ENCODE measurements at regions not wholly inside any gene's neighbourhood (a gene's known extent, or its start where the extent isn't known, plus 50 kb on each side); places are given as distances from the start of the nearest gene placed in this dataset.

- TF ChIP-seq CTBP2 (IDR thresholded peaks at IDR 0.05; ENCODE audit: borderline replicate concordance, insufficient read depth, insufficient read length, low read length), result no peak
- Histone ChIP-seq H3K23me2 (ENCODE audit: low read depth, low read length) (no peaks in the 10 kb centered on the region), H4K5ac (ENCODE audit: insufficient read length, low read depth, low read length) (no peak overlapping the region), H3K4me2 (ENCODE audit: insufficient read depth in 1 of 2, low read depth in 2 of 2, low read length in 2 of 2) (no peak overlapping the region), H3K9ac (replicated peaks in 1 of 4; ENCODE audit: extremely low read depth in 1 of 4, low read depth in 3 of 4, low read length in 3 of 4) (no peak overlapping the region), H3K18ac (ENCODE audit: extremely low read depth, low read length) (no peak overlapping the region), H3K4ac (replicated peaks; ENCODE audit: insufficient read length, low read depth, low read length) (no peak overlapping the region), H3K79me2 (ENCODE audit: control insufficient read depth in 1 of 2, insufficient read depth in 2 of 2, low read length in 2 of 2) (no peaks in the 10 kb centered on the region), H3K27me3 (replicated peaks in 1 of 4; ENCODE audit: control insufficient read depth in 3 of 4, extremely low read depth in 1 of 4, insufficient read depth in 3 of 4, low read length in 3 of 4) (no peaks in the 10 kb centered on the region), H2BK15ac (ENCODE audit: low read length) (no peak overlapping the region), H3K4me1 (replicated peaks in 1 of 4; ENCODE audit: control insufficient read depth in 3 of 4, insufficient read depth in 4 of 4, low read length in 3 of 4) (no peaks in the 10 kb centered on the region), H3K4me3 (ENCODE audit: extremely low read depth in 1 of 4, insufficient read depth in 2 of 4, low read depth in 3 of 4, low read length in 4 of 4) (no peak overlapping the region), H3K79me1 (ENCODE audit: low read depth, low read length) (no peaks in the 10 kb centered on the region), H2AFZ (ENCODE audit: low read length) (no peak overlapping the region), H3K23ac (ENCODE audit: insufficient read length) (no peak overlapping the region), H4K8ac (ENCODE audit: extremely low read depth, insufficient read depth, low read length) (no peak overlapping the region), H2BK120ac (replicated peaks; ENCODE audit: low read depth, low read length) (no peak overlapping the region), H2BK12ac (ENCODE audit: low read depth, low read length) (no peak overlapping the region), H2BK5ac (ENCODE audit: low read depth, low read length) (no peak overlapping the region), H3K56ac (replicated peaks; ENCODE audit: insufficient read length, low read depth, low read length) (no peak overlapping the region), H3K9me3 (ENCODE audit: insufficient read depth in 2 of 2, low read depth in 1 of 2, low read length in 1 of 2) (no peaks in the 10 kb centered on the region), H2BK20ac (ENCODE audit: low read length) (no peak overlapping the region), H4K91ac (replicated peaks; ENCODE audit: insufficient read length, low read length) (no peak overlapping the region), H3K14ac (ENCODE audit: insufficient read length) (no peak overlapping the region), H3K36me3 (ENCODE audit: control insufficient read depth in 2 of 4, insufficient read depth in 4 of 4, low read length in 3 of 4) (no peaks in the 10 kb centered on the region), H3K27ac (ENCODE audit: low read depth, low read length) (no peak overlapping the region), H2AK5ac (ENCODE audit: low read depth, low read length) (no peak overlapping the region), H4K20me1 (replicated peaks in 1 of 2; ENCODE audit: control insufficient read depth in 1 of 2, insufficient read depth in 2 of 2, low read length in 2 of 2) (no peaks in the 10 kb centered on the region)
- FAIRE-seq, result no peak
- DNase-seq (ENCODE audit: low read depth in 1 of 2, low spot score in 2 of 2), result no peak
- ChIA-PET POLR2A (ENCODE audit: partially characterized antibody) (no interaction called here), CTCF (ENCODE audit: partially characterized antibody) (no interaction called here)
- WGBS, 2 experiments (ENCODE audit: extremely low coverage in 1 of 2, insufficient coverage in 1 of 2, insufficient read length in 1 of 2, insufficient replicate concordance in 2 of 2, low coverage in 1 of 2, low lambda C conversion rate in 2 of 2, missing lambda C conversion rate in 1 of 2), result 28% methylated on average over 3 of the region's 3 CpGs; no CpG with 5 or more reads in 1 of the 2 experiments
Observed at GRCh38 chr3:29195056-29195455, 85.8 kb upstream of the RBMS3 start.

Measured in H1 (cell line).